Neural progenitor cell (in vitro differentiated cells): ENCODE measurements at regions not wholly inside any gene's neighbourhood (a gene's known extent, or its start where the extent isn't known, plus 50 kb on each side); places are given as distances from the start of the nearest gene placed in this dataset.

ENCODE experiments used
- DNase-seq: peaks from one replicate; pipeline ENCODE4 v3.0.0-alpha.2; 2016; ENCODE audit warnings: low spot score
- H2AFZ ChIP-seq: fragments of 200-600 bp; sonication (generic); replicated peaks from 2 replicates; pipeline ENCODE4 v1.6.1; 2016; ENCODE audit warnings: antibody characterized with exemption
- H3F3A ChIP-seq: fragments of 200-600 bp; sonication (generic); 2 replicates; pipeline ENCODE4 v1.6.1; 2016; ENCODE audit warnings: antibody characterized with exemption, low read depth
- H3K27ac ChIP-seq: fragments of 200-600 bp; sonication (generic); 2 replicates; pipeline ENCODE4 v1.5.1; 2016; ENCODE audit warnings: mild to moderate bottlenecking
- H3K27me3 ChIP-seq: fragments of 200-600 bp; sonication (generic); 2 replicates; pipeline ENCODE4 v1.6.1; 2016; ENCODE audit warnings: mild to moderate bottlenecking, moderate library complexity
- H3K36me3 ChIP-seq: fragments of 200-600 bp; sonication (generic); 2 replicates; pipeline ENCODE4 v1.5.1; 2016
- H3K4me1 ChIP-seq: fragments of 200-600 bp; sonication (generic); 2 replicates; pipeline ENCODE4 v1.6.1; 2016; ENCODE audit warnings: mixed run types
- H3K4me2 ChIP-seq: fragments of 200-600 bp; sonication (generic); 2 replicates; pipeline ENCODE4 v1.6.1; 2016
- H3K4me3 ChIP-seq: fragments of 200-600 bp; sonication (generic); 2 replicates; pipeline ENCODE4 v1.5.1; 2016
- H3K79me2 ChIP-seq: fragments of 200-600 bp; sonication (generic); 2 replicates; pipeline ENCODE4 v1.6.1; 2016; ENCODE audit warnings: low read depth
- H3K9ac ChIP-seq: fragments of 200-600 bp; sonication (generic); 2 replicates; pipeline ENCODE4 v1.6.1; 2016
- H3K9me3 ChIP-seq: fragments of 200-600 bp; sonication (generic); 2 replicates; pipeline ENCODE4 v1.5.1; 2016; ENCODE audit warnings: low read depth
- H4K20me1 ChIP-seq: fragments of 200-600 bp; sonication (generic); 2 replicates; pipeline ENCODE4 v1.6.1; 2016; ENCODE audit warnings: low read depth
- H3K27ac Mint-ChIP-seq: 3 replicates; pipeline ENCODE4 v1.8.0; 2021; ENCODE audit warnings: mixed read lengths
- H3K27me3 Mint-ChIP-seq: 2 replicates; pipeline ENCODE4 v1.8.0; 2022; ENCODE audit warnings: low read depth, mild to moderate bottlenecking, inconsistent platforms, moderate library complexity, mixed read lengths; ENCODE audit not compliant: insufficient read depth
- H3K36me3 Mint-ChIP-seq: 3 replicates; pipeline ENCODE4 v1.8.0; 2021; ENCODE audit warnings: mixed read lengths
- H3K4me1 Mint-ChIP-seq: 3 replicates; pipeline ENCODE4 v1.8.0; 2021; ENCODE audit warnings: mixed read lengths
- H3K4me3 Mint-ChIP-seq: 3 replicates; pipeline ENCODE4 v1.8.0; 2021; ENCODE audit warnings: mild to moderate bottlenecking, moderate library complexity, mixed read lengths
- H3K9me3 Mint-ChIP-seq: 3 replicates; pipeline ENCODE4 v1.8.0; 2020; ENCODE audit warnings: mixed read lengths
- CTCF ChIP-seq: fragments of 200-600 bp; sonication (generic); IDR thresholded peaks from 2 replicates; pipeline ENCODE4 v1.5.1; 2017; ENCODE audit warnings: antibody characterized with exemption, mild to moderate bottlenecking
- EZH2 ChIP-seq: fragments of 200-600 bp; sonication (generic); IDR thresholded peaks from 2 replicates; pipeline ENCODE4 v1.6.1; 2017; ENCODE audit warnings: antibody characterized with exemption, mild to moderate bottlenecking, moderate library complexity
- EZH2phosphoT487 ChIP-seq: fragments of 200-600 bp; sonication (generic); IDR thresholded peaks from 2 replicates; pipeline ENCODE4 v1.6.1; 2017; ENCODE audit warnings: antibody characterized with exemption

- H3K27ac ChIP-seq, result no peak overlapping the region
- H3K4me1 ChIP-seq, result peaks cover 15% of the 10 kb centered on the region
- H3K4me2 ChIP-seq, result no peak overlapping the region
- no peak overlapping the region for H3K4me3 Mint-ChIP-seq
- no peak overlapping the region for H3K4me3 ChIP-seq
- H3K27me3 ChIP-seq, result no peaks in the 10 kb centered on the region
- peak overlapping the region; percentile 47 for H3K27ac Mint-ChIP-seq
- H3K9me3 ChIP-seq, result peaks cover 5% of the 10 kb centered on the region
- TF ChIP-seq EZH2, result no peak
- TF ChIP-seq EZH2phosphoT487, result no peak
- TF ChIP-seq CTCF, result peak; percentile 22
- no peak overlapping the region for H3K9ac ChIP-seq
- H3K27me3 Mint-ChIP-seq, result peaks cover 8% of the 10 kb centered on the region
- H4K20me1 ChIP-seq, result no peaks in the 10 kb centered on the region
- no peak overlapping the region for H2AFZ ChIP-seq
- H3K9me3 Mint-ChIP-seq, result no peaks in the 10 kb centered on the region
- peak; percentile 22 for DNase-seq
- no peaks in the 10 kb centered on the region for H3K36me3 Mint-ChIP-seq
- peaks cover 18% of the 10 kb centered on the region for H3K4me1 Mint-ChIP-seq
- peaks cover 5% of the 10 kb centered on the region for H3F3A ChIP-seq
- H3K36me3 ChIP-seq, result no peaks in the 10 kb centered on the region
- no peaks in the 10 kb centered on the region for H3K79me2 ChIP-seq
Measured at GRCh38 chr1:25168193-25169071, 63.9 kb downstream of the SYF2 start.

- TF ChIP-seq EZH2 (no peak), CTCF (no peak), EZH2phosphoT487 (no peak)
- Histone ChIP-seq H3K36me3 (no peaks in the 10 kb centered on the region), H3F3A (peaks cover 5% of the 10 kb centered on the region), H3K4me3 (no peak overlapping the region), H3K9ac (no peak overlapping the region), H3K27me3 (no peaks in the 10 kb centered on the region), H2AFZ (no peak overlapping the region), H3K9me3 (peaks cover 5% of the 10 kb centered on the region), H4K20me1 (no peaks in the 10 kb centered on the region), H3K4me1 (peaks cover 15% of the 10 kb centered on the region), H3K79me2 (no peaks in the 10 kb centered on the region), H3K27ac (no peak overlapping the region), H3K4me2 (no peak overlapping the region)
- no peaks in the 10 kb centered on the region for H3K36me3 Mint-ChIP-seq
- peaks cover 18% of the 10 kb centered on the region for H3K4me1 Mint-ChIP-seq
- H3K9me3 Mint-ChIP-seq, result no peaks in the 10 kb centered on the region
- DNase-seq, result no peak
- no peak overlapping the region for H3K4me3 Mint-ChIP-seq
- no peak overlapping the region for H3K27ac Mint-ChIP-seq
- H3K27me3 Mint-ChIP-seq, result peaks cover 4% of the 10 kb centered on the region
Measured at GRCh38 chr1:25167269-25168192, 64.8 kb downstream of the SYF2 start.

- Mint-ChIP-seq H3K4me3 (no peak overlapping the region), H3K27me3 (peaks cover 4% of the 10 kb centered on the region), H3K4me1 (peaks cover 18% of the 10 kb centered on the region), H3K27ac (no peak overlapping the region), H3K36me3 (no peaks in the 10 kb centered on the region), H3K9me3 (no peaks in the 10 kb centered on the region)
- H3K4me2 ChIP-seq, result no peak overlapping the region
- no peak overlapping the region for H3K27ac ChIP-seq
- no peak for TF ChIP-seq CTCF
- no peak for TF ChIP-seq EZH2
- no peak for TF ChIP-seq EZH2phosphoT487
- no peak overlapping the region for H2AFZ ChIP-seq
- H3K4me3 ChIP-seq, result no peak overlapping the region
- H3F3A ChIP-seq, result peaks cover 5% of the 10 kb centered on the region
- no peak overlapping the region for H3K9ac ChIP-seq
- no peaks in the 10 kb centered on the region for H3K36me3 ChIP-seq
- no peaks in the 10 kb centered on the region for H3K27me3 ChIP-seq
- peaks cover 15% of the 10 kb centered on the region for H3K4me1 ChIP-seq
- no peak for DNase-seq
- H3K79me2 ChIP-seq, result no peaks in the 10 kb centered on the region
- peaks cover 5% of the 10 kb centered on the region for H3K9me3 ChIP-seq
- no peaks in the 10 kb centered on the region for H4K20me1 ChIP-seq
Measured at GRCh38 chr1:25166847-25167246, 65.5 kb downstream of the SYF2 start.
